ENCODE measurements at regions not wholly inside any gene's neighbourhood (a gene's known extent, or its start where the extent isn't known, plus 50 kb on each side); places are given as distances from the start of the nearest gene placed in this dataset.

DNA sequence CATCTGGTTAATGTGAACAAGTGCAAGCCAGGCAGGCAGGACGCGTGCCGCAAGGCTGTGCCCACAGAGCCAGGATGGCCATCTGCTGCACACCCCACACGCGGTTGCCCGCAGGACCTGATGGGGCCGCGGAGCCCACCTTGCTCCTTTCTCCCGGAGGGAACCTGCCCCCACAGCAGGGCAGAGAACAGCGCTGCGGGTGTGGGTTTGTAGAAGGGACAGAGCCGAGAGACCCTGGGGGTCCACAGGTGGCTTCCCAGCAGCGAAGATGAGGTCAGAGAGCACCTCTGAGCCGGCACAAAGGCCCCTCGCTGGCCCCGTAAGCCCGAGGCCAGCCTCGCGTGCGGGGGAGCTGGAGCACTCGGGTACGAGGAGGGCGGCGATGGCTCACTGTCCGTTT lies 460.8 kb upstream of the SALL3 start:
- TF ChIP-seq, protein P1, sequence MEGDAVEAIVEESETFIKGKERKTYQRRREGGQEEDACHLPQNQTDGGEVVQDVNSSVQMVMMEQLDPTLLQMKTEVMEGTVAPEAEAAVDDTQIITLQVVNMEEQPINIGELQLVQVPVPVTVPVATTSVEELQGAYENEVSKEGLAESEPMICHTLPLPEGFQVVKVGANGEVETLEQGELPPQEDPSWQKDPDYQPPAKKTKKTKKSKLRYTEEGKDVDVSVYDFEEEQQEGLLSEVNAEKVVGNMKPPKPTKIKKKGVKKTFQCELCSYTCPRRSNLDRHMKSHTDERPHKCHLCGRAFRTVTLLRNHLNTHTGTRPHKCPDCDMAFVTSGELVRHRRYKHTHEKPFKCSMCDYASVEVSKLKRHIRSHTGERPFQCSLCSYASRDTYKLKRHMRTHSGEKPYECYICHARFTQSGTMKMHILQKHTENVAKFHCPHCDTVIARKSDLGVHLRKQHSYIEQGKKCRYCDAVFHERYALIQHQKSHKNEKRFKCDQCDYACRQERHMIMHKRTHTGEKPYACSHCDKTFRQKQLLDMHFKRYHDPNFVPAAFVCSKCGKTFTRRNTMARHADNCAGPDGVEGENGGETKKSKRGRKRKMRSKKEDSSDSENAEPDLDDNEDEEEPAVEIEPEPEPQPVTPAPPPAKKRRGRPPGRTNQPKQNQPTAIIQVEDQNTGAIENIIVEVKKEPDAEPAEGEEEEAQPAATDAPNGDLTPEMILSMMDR (IDR thresholded peaks at IDR 0.05) = no peak
- no peak for TF ChIP-seq POLR2A (IDR thresholded peaks at IDR 0.05)
